AG09309 (cell line): ENCODE measurements at regions not wholly inside any gene's neighbourhood (a gene's known extent, or its start where the extent isn't known, plus 50 kb on each side); places are given as distances from the start of the nearest gene placed in this dataset.

ENCODE experiments used
- DNase-seq: peaks from one replicate; pipeline ENCODE4 v3.0.0-alpha.2; 2010; ENCODE audit warnings: low read depth
- H3K4me3 ChIP-seq: 2 replicates; pipeline ENCODE4 v1.5.1; 2011; ENCODE audit warnings: mild to moderate bottlenecking, low read depth, low read length, moderate library complexity; ENCODE audit not compliant: control insufficient read depth
- TF ChIP-seq, protein P1 (sequence below): IDR thresholded peaks from 2 replicates; pipeline ENCODE4 v1.5.1; 2011; ENCODE audit warnings: mild to moderate bottlenecking, low read depth, low read length, inconsistent platforms; ENCODE audit not compliant: insufficient read depth, control insufficient read depth; ENCODE audit errors: missing control alignments

DNA sequence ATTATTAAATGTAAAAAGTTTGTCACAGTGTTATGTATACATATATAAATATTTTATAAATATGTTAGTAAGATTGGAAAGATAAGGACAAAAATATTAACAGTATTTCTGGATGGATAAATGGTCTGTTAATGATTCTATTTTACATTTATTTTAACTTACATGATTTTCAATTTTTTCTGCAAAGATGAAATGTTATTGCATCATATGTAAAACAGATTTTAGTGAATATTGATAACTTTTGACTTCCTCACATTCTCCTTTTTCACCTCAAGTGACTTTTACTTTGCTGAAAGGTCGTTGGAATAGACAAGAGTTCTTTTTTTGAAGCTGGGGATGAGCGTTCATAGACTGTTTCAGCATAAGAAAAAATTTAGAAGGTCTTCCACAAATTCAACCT lies 1554.7 kb upstream of the TENM4 start:
- H3K4me3 ChIP-seq, result no peak overlapping the region
- TF ChIP-seq, protein P1, sequence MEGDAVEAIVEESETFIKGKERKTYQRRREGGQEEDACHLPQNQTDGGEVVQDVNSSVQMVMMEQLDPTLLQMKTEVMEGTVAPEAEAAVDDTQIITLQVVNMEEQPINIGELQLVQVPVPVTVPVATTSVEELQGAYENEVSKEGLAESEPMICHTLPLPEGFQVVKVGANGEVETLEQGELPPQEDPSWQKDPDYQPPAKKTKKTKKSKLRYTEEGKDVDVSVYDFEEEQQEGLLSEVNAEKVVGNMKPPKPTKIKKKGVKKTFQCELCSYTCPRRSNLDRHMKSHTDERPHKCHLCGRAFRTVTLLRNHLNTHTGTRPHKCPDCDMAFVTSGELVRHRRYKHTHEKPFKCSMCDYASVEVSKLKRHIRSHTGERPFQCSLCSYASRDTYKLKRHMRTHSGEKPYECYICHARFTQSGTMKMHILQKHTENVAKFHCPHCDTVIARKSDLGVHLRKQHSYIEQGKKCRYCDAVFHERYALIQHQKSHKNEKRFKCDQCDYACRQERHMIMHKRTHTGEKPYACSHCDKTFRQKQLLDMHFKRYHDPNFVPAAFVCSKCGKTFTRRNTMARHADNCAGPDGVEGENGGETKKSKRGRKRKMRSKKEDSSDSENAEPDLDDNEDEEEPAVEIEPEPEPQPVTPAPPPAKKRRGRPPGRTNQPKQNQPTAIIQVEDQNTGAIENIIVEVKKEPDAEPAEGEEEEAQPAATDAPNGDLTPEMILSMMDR, result no peak
- DNase-seq, result no peak

DNA sequence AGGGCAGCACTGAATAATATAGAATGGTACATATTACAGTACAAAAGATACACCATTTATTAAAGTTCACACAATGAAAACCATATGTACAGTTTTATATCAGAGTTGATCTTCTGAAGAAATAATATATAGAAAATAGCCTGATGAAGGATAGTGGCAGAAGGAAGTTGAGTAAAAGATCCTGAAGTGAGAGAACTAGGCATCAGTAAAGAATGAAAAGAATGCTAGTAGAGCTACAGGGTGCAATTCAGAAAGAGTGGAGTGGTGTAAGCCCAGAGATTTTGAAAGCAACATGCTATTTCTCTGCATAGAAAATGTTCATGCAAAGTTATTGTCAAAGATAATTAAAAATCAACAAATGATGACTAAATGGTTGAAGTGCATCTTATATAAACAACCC lies 1552.7 kb upstream of the TENM4 start:
- TF ChIP-seq, protein P1, result no peak
- H3K4me3 ChIP-seq, result no peak overlapping the region
- no peak for DNase-seq

DNA sequence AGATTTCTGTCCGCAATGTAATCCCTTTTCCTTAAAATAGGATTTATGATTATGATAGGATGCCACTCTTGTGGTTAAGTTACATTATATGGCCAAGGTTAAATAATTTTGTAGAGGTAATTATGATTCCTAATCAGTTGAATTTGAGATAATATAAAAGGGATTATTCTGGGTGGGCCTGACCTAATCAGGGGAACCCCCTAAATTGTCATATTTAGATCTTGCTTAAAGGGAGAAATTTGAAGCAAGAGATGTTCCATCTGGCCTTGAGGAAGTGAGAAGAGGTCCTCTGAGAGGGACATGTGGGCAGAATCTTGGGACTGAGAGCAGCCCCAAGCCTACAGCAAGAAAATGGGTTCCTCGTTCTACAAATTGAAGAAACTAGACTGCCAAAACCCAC lies 1550.1 kb upstream of the TENM4 start:
- no peak for DNase-seq
- no peak overlapping the region for H3K4me3 ChIP-seq
- TF ChIP-seq, protein P1, result no peak

DNA sequence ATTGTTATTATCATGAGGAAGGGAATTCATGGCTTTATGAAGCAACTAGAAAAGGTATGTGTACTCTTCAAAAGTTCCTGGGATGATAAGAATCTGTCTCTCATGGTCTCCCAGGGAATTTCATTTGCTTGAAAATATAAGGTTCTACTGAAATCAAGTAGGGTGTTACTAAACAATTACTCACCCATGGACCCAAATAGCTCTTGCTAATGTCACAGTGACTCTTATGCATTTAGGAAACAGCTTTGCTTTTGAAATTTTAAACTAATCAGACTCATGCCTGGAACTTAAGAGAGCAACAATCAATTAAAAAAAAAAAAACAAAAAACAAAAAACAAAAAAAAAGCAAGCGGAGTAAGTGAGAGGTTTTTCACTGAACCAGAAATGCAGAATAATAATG lies 1546.3 kb upstream of the TENM4 start:
- TF ChIP-seq, protein P1, result no peak
- no peak overlapping the region for H3K4me3 ChIP-seq
- no peak for DNase-seq

DNA sequence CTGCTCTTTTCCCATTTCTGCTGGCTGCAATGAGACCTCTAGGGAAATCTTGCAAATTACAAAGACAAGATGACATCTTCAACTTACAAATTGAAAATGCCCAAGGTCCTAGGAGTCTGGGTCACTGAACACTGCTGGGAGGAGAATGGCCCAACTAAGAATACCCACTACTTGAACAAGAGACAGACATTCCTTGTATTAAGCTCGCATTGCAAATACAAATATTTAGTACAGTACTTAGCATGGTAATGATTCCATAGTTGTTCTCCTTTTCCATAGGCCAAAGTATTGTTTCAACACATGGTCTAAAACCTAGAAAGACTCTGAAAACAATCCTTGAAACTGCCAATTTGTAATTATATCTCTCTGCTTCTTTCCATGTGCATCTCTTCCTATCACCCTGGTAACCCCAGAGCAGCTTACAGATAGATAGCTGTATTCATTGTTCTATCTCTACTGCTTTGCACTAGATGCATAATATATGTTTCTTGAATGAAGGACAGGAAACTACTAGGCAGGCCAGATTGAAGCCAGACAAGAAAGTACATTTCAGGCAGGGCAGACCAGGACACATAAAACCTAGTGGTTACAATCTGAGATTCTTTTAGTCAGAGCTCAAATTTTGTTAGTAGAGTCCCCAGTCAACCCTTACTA lies 1545.7 kb upstream of the TENM4 start:
- TF ChIP-seq, protein P1, result no peak
- no peak for DNase-seq
- H3K4me3 ChIP-seq, result no peak overlapping the region

DNA sequence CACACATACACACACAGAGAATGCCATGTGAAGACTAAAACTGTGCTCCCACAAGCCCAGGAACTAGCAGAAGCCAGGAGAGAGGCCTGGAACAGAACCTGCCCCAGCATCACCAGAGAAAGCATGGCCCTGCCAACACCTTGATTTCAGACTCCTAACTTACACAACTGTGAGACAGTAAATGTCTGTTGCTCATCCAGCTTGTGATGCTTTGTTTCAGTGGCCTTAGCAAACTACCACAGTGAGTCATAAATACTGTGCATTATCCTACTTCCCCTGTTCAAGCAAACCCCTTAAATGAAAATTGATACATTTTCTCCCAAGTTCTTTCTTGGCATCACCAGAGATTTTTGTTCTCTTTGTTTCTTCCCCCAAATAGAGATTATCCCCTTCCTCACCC lies 1539.4 kb upstream of the TENM4 start:
- DNase-seq, result no peak
- no peak overlapping the region for H3K4me3 ChIP-seq
- TF ChIP-seq, protein P1, result no peak
